Mucosa of descending colon (tissue), 3 donors: ENCODE measurements at regions not wholly inside any gene's neighbourhood (a gene's known extent, or its start where the extent isn't known, plus 50 kb on each side); places are given as distances from the start of the nearest gene placed in this dataset.

Experiments used
- ATAC-seq: fragments of 200-7000 bp; cut with Tn5 transposase; one replicate; pipeline ENCODE4 v1.9.1; 2020; ENCODE audit warnings: mild to moderate bottlenecking, moderate library complexity
- DNase-seq, 3 donors: peaks; one replicate each; pipeline ENCODE4 v3.0.0-alpha.2; 2020
- H3K36me3 ChIP-seq: fragments of 200-600 bp; one replicate; pipeline ENCODE4 v1.8.0; 2021; ENCODE audit warnings: low read depth, mild to moderate bottlenecking
- H3K4me1 ChIP-seq: fragments of 200-600 bp; one replicate; pipeline ENCODE4 v1.8.0; 2021; ENCODE audit warnings: low read depth, mild to moderate bottlenecking
- H3K4me3 ChIP-seq: fragments of 200-600 bp; one replicate; pipeline ENCODE4 v1.8.0; 2021; ENCODE audit warnings: mild to moderate bottlenecking
- H3K9me3 ChIP-seq: fragments of 200-600 bp; one replicate; pipeline ENCODE4 v1.8.0; 2021; ENCODE audit warnings: mild to moderate bottlenecking
- intact Hi-C, 2 donors: fragments of 100-400 bp; cut with DNase I in 1 of 2; cut with micrococcal nuclease in 1 of 2; formaldehyde crosslinking; loops; one replicate each; pipeline versions ENCODE4 v1.11.0 to v1.11.1; 2022; cut with DNase I, micrococcal nuclease
- TF ChIP-seq, protein P1 (sequence below): fragments of 200-600 bp; IDR thresholded peaks from one replicate; pipeline ENCODE4 v1.8.0; 2022; ENCODE audit warnings: antibody characterized with exemption, mild to moderate bottlenecking
- donor health status: DM: no; HTN: no; CAD: no; lungs with moderate emphysema.
- donor health status: DM: no; HTN: no; CAD: no.
- donor health status: DM: no; HTN: yes; CAD: no.

DNA sequence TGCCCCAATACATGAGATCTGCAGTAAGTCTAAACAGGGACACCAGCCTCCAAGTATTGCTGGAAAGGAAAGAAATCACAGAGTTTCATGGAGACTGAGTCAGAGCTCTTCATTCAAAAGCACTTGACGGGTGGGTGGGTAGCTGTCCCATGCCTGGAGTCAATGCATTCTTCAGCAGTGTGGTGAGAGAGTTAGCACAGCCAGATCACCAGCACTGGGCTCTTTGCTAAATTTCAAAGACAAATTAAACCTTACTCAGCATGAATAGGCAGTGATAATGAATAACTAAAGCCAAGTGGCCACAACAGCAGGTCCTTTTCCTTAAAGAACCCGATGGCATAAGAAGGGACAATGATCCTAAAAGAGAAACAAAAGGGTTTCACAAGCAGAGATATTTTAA is 192.4 kb downstream of the ACTL7B start:
- Histone ChIP-seq H3K4me3 (no peak overlapping the region), H3K36me3 (no peaks in the 10 kb centered on the region), H3K9me3 (peaks cover 20% of the 10 kb centered on the region), H3K4me1 (peaks cover 6% of the 10 kb centered on the region)
- DNase-seq = no peak
- intact Hi-C loops = no loop called here
- TF ChIP-seq, protein P1, sequence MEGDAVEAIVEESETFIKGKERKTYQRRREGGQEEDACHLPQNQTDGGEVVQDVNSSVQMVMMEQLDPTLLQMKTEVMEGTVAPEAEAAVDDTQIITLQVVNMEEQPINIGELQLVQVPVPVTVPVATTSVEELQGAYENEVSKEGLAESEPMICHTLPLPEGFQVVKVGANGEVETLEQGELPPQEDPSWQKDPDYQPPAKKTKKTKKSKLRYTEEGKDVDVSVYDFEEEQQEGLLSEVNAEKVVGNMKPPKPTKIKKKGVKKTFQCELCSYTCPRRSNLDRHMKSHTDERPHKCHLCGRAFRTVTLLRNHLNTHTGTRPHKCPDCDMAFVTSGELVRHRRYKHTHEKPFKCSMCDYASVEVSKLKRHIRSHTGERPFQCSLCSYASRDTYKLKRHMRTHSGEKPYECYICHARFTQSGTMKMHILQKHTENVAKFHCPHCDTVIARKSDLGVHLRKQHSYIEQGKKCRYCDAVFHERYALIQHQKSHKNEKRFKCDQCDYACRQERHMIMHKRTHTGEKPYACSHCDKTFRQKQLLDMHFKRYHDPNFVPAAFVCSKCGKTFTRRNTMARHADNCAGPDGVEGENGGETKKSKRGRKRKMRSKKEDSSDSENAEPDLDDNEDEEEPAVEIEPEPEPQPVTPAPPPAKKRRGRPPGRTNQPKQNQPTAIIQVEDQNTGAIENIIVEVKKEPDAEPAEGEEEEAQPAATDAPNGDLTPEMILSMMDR = no peak
- ATAC-seq = no peak

DNA sequence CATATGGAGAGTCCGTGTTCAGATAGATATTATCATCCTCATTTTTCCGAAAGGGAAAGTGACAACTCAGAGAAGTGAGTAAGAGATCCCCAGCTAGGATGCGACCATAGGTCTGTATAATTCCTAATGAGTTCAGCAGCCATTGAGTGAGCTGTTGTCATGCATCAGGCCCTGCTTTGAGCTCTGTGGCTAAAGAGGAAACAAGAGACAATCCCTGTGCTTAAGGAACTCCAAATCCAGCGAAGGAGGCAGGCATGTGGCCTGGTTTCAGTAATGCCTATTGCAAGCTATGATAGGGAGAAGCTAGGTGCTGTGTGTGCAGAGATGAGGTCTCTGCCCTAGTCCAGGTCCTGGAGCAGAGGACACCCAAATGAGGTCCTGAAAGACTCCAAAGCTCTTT is 192.8 kb downstream of the ACTL7B start:
- TF ChIP-seq, protein P1 = no peak
- intact Hi-C loops = no loop called here
- Histone ChIP-seq H3K9me3 (peaks cover 20% of the 10 kb centered on the region), H3K4me3 (no peak overlapping the region), H3K36me3 (no peaks in the 10 kb centered on the region), H3K4me1 (peaks cover 6% of the 10 kb centered on the region)
- no peak for DNase-seq
- ATAC-seq = no peak

GRCh38 chr9:108662091-108662875 is 193.5 kb downstream of the ACTL7B start:
- no peak overlapping the region for H3K4me3 ChIP-seq
- ATAC-seq = no peak
- DNase-seq = no peak
- H3K36me3 ChIP-seq = no peaks in the 10 kb centered on the region
- TF ChIP-seq, protein P1 = no peak
- H3K9me3 ChIP-seq = peaks cover 20% of the 10 kb centered on the region
- peaks cover 6% of the 10 kb centered on the region for H3K4me1 ChIP-seq
- intact Hi-C loops = no loop called here

DNA sequence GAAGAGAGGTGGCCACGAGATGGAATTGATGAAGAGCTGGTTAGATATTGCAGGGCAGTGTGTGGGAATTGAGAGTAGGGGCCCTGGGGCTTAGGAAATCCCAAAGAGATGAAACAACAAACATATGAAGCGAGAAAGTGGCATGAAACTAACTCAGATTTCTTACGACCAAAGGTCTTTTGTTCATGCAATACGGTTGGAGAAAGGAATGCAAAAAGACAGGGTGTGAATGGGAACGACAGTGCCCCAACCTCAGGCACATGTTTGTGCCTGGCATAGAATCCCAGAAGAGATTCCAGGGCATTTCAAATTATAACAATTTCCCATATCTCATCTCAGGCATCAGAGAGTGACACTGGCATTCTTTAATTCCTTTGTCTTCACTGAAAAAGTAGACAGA is 199.2 kb downstream of the ACTL7B start:
- ATAC-seq (no peak), DNase-seq (no peak)
- Histone ChIP-seq H3K4me1 (no peaks in the 10 kb centered on the region), H3K4me3 (no peak overlapping the region), H3K9me3 (peaks cover 20% of the 10 kb centered on the region), H3K36me3 (no peaks in the 10 kb centered on the region)
- TF ChIP-seq, protein P1 = no peak
- intact Hi-C loops = no loop called here

GRCh38 chr9:108655818-108656217 is 200.0 kb downstream of the ACTL7B start:
- Histone ChIP-seq H3K4me1 (no peaks in the 10 kb centered on the region), H3K4me3 (no peak overlapping the region), H3K36me3 (no peaks in the 10 kb centered on the region), H3K9me3 (peaks cover 20% of the 10 kb centered on the region)
- intact Hi-C loops = no loop called here
- TF ChIP-seq, protein P1 = no peak
- DNase-seq = no peak
- ATAC-seq = no peak
